HCT116 (cell line): ENCODE measurements at regions not wholly inside any gene's neighbourhood (a gene's known extent, or its start where the extent isn't known, plus 50 kb on each side); places are given as distances from the start of the nearest gene placed in this dataset.

Source experiments
- ATAC-seq: fragments of 200-7000 bp; cut with Tn5 transposase; 2 replicates; pipeline ENCODE4 v1.9.1; 2020; ENCODE audit warnings: mild to moderate bottlenecking, moderate library complexity
- BruUV-seq: library from RNA; stranded (reverse); fragments of 400-500 nt; replicated peaks from 2 replicates; lab custom pipeline; 2021; lab: Mats Ljungman, UMichigan
- CTCF ChIA-PET: fragments of 300-600 bp; sonication (Branson Sonifier 250); formaldehyde crosslinking; loops from one replicate; lab custom pipeline; 2021; ENCODE audit warnings: antibody characterized with exemption; lab: Charles Lee
- POLR2A ChIA-PET: fragments of 300-600, 350-600 bp; sonication (Branson Sonifier 250); formaldehyde crosslinking; loops from one replicate; lab custom pipeline; 2021; ENCODE audit warnings: antibody characterized with exemption; lab: Charles Lee
- RAD21 ChIA-PET, 2 experiments: fragments of 300-600 bp; sonication (Branson Sonifier 250); formaldehyde crosslinking; loops; one replicate each; lab custom pipeline; 2023; ENCODE audit warnings: low total read pairs in 2 of 2; ENCODE audit not compliant: uncharacterized antibody in 2 of 2, unreplicated experiment in 2 of 2, low non-redundant PET in 1 of 2; lab: Charles Lee
- DNase-seq: peaks from one replicate; pipeline ENCODE4 v3.0.0-alpha.2; 2010; ENCODE audit warnings: low read depth, low spot score
- H2AFZ ChIP-seq: fragments of 200-600 bp; shearing (Covaris generic), sonication (generic); 2 replicates; pipeline ENCODE4 v1.6.1; 2017; ENCODE audit warnings: low read depth, mixed run types, mixed read lengths, antibody characterized with exemption, low read length; ENCODE audit not compliant: poor library complexity, severe bottlenecking
- H3K27ac ChIP-seq: 2 replicates; pipeline ENCODE4 v1.5.1; 2012; ENCODE audit warnings: low read depth, low read length
- H3K27me3 ChIP-seq: fragments of 200-600 bp; sonication (generic); 2 replicates; pipeline ENCODE4 v1.6.1; 2016; ENCODE audit warnings: mixed run types, low read length, mixed read lengths; ENCODE audit not compliant: insufficient read depth
- H3K36me3 ChIP-seq, 2 experiments: fragments of 200-500 bp in 1 of 2; fragments of 200-600 bp in 1 of 2; sonication (Bioruptor generic) in 1 of 2; sonication (generic) in 1 of 2; 2 replicates each; pipeline versions ENCODE4 v1.5.1 to v1.6.1; 2014 to 2016; ENCODE audit warnings: low read length in 2 of 2, inconsistent platforms in 1 of 2, mixed read lengths in 1 of 2, mixed run types in 1 of 2; ENCODE audit not compliant: insufficient read depth in 2 of 2, control insufficient read depth in 1 of 2
- H3K4me1 ChIP-seq, 2 experiments: fragments of 200-600 bp in 1 of 2; sonication (generic) in 1 of 2; 2 replicates each; pipeline versions ENCODE4 v1.5.1 to v1.6.1; 2012 to 2017; ENCODE audit warnings: low read length in 2 of 2, inconsistent platforms in 1 of 2, mild to moderate bottlenecking in 1 of 2, mixed read lengths in 1 of 2, mixed run types in 1 of 2, moderate library complexity in 1 of 2; ENCODE audit not compliant: insufficient read depth in 2 of 2, control insufficient read depth in 1 of 2
- H3K4me2 ChIP-seq: fragments of 200-600 bp; sonication (generic); 2 replicates; pipeline ENCODE4 v1.6.1; 2017; ENCODE audit warnings: mixed run types, low read length, mixed read lengths
- H3K4me3 ChIP-seq, 2 experiments: fragments of 200-600 bp in 1 of 2; sonication (generic) in 1 of 2; replicated peaks in 1 of 2; 2 replicates each; pipeline ENCODE4 v1.5.1; 2011 to 2016; ENCODE audit warnings: low read length in 2 of 2, control low read depth in 1 of 2, low read depth in 1 of 2, mild to moderate bottlenecking in 1 of 2, mixed read lengths in 1 of 2, mixed run types in 1 of 2
- H3K79me2 ChIP-seq: fragments of 200-600 bp; sonication (generic); 2 replicates; pipeline ENCODE4 v1.6.1; 2017; ENCODE audit warnings: mild to moderate bottlenecking, mixed run types, low read length, moderate library complexity, mixed read lengths; ENCODE audit not compliant: insufficient read depth
- H3K9ac ChIP-seq: fragments of 200-600 bp; sonication (generic); 2 replicates; pipeline ENCODE4 v1.6.1; 2016; ENCODE audit warnings: low read length, mixed read lengths
- H3K9me2 ChIP-seq: fragments of 200-600 bp; sonication (generic), shearing (Covaris generic); 2 replicates; pipeline ENCODE4 v1.6.1; 2017; ENCODE audit warnings: mixed run types, mild to moderate bottlenecking, moderate library complexity; ENCODE audit not compliant: insufficient read depth
- H3K9me3 ChIP-seq, 2 experiments: fragments of 200-500 bp in 1 of 2; fragments of 200-600 bp in 1 of 2; sonication (Bioruptor generic) in 1 of 2; sonication (generic) in 1 of 2; 2 replicates each; pipeline ENCODE4 v1.6.1; 2014 to 2017; ENCODE audit warnings: low read length in 2 of 2, mixed read lengths in 2 of 2, inconsistent platforms in 1 of 2, low read depth in 1 of 2, mild to moderate bottlenecking in 1 of 2, mixed run types in 1 of 2, moderate library complexity in 1 of 2; ENCODE audit not compliant: control insufficient read depth in 1 of 2, insufficient read depth in 1 of 2
- H4K20me1 ChIP-seq: fragments of 200-600 bp; sonication (generic), shearing (Covaris generic); 2 replicates; pipeline ENCODE4 v1.6.1; 2017; ENCODE audit warnings: mixed run types, mild to moderate bottlenecking, moderate library complexity; ENCODE audit not compliant: insufficient read depth
- CBX3 ChIP-seq: IDR thresholded peaks from 2 replicates; pipeline ENCODE4 v1.6.1; 2012; ENCODE audit warnings: low read depth
- EGR1 ChIP-seq: IDR thresholded peaks from 2 replicates; pipeline ENCODE4 v1.6.1; 2012; ENCODE audit warnings: low read depth
- FOSL1 ChIP-seq: IDR thresholded peaks from 2 replicates; pipeline ENCODE4 v1.6.1; 2012; ENCODE audit warnings: low read depth
- JUND ChIP-seq: IDR thresholded peaks from 2 replicates; pipeline ENCODE4 v1.6.1; 2012
- POLR2A ChIP-seq: IDR thresholded peaks from 2 replicates; pipeline ENCODE4 v1.7.0; 2011; ENCODE audit warnings: borderline replicate concordance; ENCODE audit not compliant: insufficient read depth, insufficient read length; ENCODE audit errors: extremely low read depth
- POLR2AphosphoS5 ChIP-seq: IDR thresholded peaks from 2 replicates; pipeline ENCODE4 v1.6.1; 2011; ENCODE audit warnings: mild to moderate bottlenecking, low read depth, low read length, moderate library complexity
- RAD21 ChIP-seq: IDR thresholded peaks from 2 replicates; pipeline ENCODE4 v1.6.1; 2012; ENCODE audit warnings: low read depth, mild to moderate bottlenecking
- SIN3A ChIP-seq: IDR thresholded peaks from 2 replicates; pipeline ENCODE4 v1.6.1; 2012; ENCODE audit warnings: low read depth
- SRF ChIP-seq: IDR thresholded peaks from 2 replicates; pipeline ENCODE4 v1.6.1; 2012; ENCODE audit warnings: low read depth
- ZFX ChIP-seq: fragments of 450-650 bp; IDR thresholded peaks from 2 replicates; pipeline ENCODE4 v1.6.1; 2017
- intact Hi-C: fragments of 100-400 bp; cut with micrococcal nuclease; formaldehyde crosslinking; loops from 2 replicates; pipeline ENCODE4 v1.10.0; 2022
- TF ChIP-seq, protein P1 (sequence below), 3 experiments: fragments of 200-600 bp in 1 of 3; sonication (generic) in 1 of 3; IDR thresholded peaks in 2 of 3; conservative IDR thresholded peaks in 1 of 3; 2 replicates each; pipeline ENCODE4 v1.5.1; 2012 to 2017; ENCODE audit warnings: low read depth in 2 of 3, low read length in 2 of 3, antibody characterized with exemption in 1 of 3, borderline replicate concordance in 1 of 3, control low read depth in 1 of 3, mild to moderate bottlenecking in 1 of 3, mixed read lengths in 1 of 3, mixed run types in 1 of 3, moderate library complexity in 1 of 3; ENCODE audit not compliant: insufficient read depth in 1 of 3
- TF ChIP-seq, protein P2 (sequence below): IDR thresholded peaks from 2 replicates; pipeline ENCODE4 v1.6.1; 2011; ENCODE audit warnings: mild to moderate bottlenecking, low read length, moderate library complexity; ENCODE audit not compliant: insufficient replicate concordance; ENCODE audit errors: extremely low read depth
- TF ChIP-seq, protein P3 (sequence below): IDR thresholded peaks from 2 replicates; pipeline ENCODE4 v1.6.1; 2012

DNA sequence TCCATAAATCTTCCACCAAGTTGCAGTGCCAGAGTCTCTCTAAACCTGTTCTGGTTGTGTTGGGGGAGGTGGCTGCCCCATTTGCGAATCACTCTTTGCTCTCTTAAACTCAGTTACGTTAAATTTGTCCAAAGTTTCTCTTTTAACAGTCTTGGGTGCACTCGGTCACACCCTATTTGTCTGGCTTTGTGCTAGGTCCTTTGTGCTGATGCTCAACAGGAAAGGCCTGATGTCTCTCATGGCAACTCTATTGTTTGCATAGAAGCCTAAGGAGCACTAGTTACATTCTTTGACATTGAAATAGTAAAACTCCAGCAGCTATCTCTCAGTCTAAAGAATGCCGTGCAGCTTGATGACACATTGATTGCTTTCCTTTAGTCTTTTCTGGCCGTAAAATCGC lies 105.1 kb downstream of the TRMT11 start:
- ATAC-seq (no peak), DNase-seq (no peak)
- Histone ChIP-seq H3K79me2 (no peaks in the 10 kb centered on the region), H3K9me3 (no peaks in the 10 kb centered on the region), H3K27me3 (no peaks in the 10 kb centered on the region), H3K9me2 (no peaks in the 10 kb centered on the region), H3K4me3 (no peak overlapping the region), H3K9ac (no peak overlapping the region), H3K27ac (no peak overlapping the region), H4K20me1 (no peaks in the 10 kb centered on the region), H2AFZ (no peak overlapping the region), H3K4me2 (no peak overlapping the region), H3K4me1 (no peaks in the 10 kb centered on the region), H3K36me3 (no peaks in the 10 kb centered on the region)
- ChIA-PET RAD21 (no interaction called here), POLR2A (no interaction called here), CTCF (no interaction called here)
- intact Hi-C loops, result no loop called here
- no TSS peak for BruUV-seq
- TF ChIP-seq JUND (no peak), POLR2A (no peak), EGR1 (no peak), POLR2AphosphoS5 (no peak), ZFX (no peak), SIN3A (no peak), RAD21 (no peak), SRF (no peak), CBX3 (no peak), FOSL1 (no peak)
- TF ChIP-seq, protein P1, sequence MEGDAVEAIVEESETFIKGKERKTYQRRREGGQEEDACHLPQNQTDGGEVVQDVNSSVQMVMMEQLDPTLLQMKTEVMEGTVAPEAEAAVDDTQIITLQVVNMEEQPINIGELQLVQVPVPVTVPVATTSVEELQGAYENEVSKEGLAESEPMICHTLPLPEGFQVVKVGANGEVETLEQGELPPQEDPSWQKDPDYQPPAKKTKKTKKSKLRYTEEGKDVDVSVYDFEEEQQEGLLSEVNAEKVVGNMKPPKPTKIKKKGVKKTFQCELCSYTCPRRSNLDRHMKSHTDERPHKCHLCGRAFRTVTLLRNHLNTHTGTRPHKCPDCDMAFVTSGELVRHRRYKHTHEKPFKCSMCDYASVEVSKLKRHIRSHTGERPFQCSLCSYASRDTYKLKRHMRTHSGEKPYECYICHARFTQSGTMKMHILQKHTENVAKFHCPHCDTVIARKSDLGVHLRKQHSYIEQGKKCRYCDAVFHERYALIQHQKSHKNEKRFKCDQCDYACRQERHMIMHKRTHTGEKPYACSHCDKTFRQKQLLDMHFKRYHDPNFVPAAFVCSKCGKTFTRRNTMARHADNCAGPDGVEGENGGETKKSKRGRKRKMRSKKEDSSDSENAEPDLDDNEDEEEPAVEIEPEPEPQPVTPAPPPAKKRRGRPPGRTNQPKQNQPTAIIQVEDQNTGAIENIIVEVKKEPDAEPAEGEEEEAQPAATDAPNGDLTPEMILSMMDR (IDR thresholded peaks at IDR 0.05 in 2 of 3, conservative IDR thresholded peaks at IDR 0.05 in 1 of 3; ENCODE audit: borderline replicate concordance in 1 of 3, insufficient read depth in 1 of 3, low read depth in 2 of 3, low read length in 2 of 3), result no peak
- TF ChIP-seq, protein P2, sequence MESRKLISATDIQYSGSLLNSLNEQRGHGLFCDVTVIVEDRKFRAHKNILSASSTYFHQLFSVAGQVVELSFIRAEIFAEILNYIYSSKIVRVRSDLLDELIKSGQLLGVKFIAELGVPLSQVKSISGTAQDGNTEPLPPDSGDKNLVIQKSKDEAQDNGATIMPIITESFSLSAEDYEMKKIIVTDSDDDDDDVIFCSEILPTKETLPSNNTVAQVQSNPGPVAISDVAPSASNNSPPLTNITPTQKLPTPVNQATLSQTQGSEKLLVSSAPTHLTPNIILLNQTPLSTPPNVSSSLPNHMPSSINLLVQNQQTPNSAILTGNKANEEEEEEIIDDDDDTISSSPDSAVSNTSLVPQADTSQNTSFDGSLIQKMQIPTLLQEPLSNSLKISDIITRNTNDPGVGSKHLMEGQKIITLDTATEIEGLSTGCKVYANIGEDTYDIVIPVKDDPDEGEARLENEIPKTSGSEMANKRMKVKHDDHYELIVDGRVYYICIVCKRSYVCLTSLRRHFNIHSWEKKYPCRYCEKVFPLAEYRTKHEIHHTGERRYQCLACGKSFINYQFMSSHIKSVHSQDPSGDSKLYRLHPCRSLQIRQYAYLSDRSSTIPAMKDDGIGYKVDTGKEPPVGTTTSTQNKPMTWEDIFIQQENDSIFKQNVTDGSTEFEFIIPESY, result no peak
- TF ChIP-seq, protein P3, sequence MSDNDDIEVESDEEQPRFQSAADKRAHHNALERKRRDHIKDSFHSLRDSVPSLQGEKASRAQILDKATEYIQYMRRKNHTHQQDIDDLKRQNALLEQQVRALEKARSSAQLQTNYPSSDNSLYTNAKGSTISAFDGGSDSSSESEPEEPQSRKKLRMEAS, result no peak
